ENCODE measurements at regions not wholly inside any gene's neighbourhood (a gene's known extent, or its start where the extent isn't known, plus 50 kb on each side); places are given as distances from the start of the nearest gene placed in this dataset.

DNA sequence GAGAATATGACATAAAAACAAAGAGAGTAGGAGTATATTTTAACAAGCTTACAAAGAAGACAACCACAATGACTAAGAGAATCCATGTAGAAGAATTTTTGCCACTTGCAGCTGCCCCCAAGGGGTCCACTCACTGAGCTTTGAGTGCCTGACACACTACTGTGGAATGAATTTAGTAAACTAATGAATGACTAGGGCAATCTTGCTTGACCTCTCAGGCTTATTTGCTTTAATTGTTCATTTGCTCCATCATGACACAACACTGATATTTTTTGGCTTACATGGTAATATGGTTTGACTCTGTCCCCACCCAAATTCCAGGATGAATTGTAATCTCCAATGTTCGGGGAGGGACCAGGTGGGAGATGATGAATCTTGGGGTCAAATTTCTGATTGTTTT is 249.1 kb upstream of the FAR2 start:
- Histone ChIP-seq H3K4me1 (ENCODE audit: insufficient read depth, low read length) (no peaks in the 10 kb centered on the region), H4K5ac (ENCODE audit: insufficient read length, low read depth, low read length) (no peak overlapping the region), H2BK20ac (ENCODE audit: low read depth, low read length, poor library complexity, severe bottlenecking) (no peak overlapping the region), H2BK5ac (ENCODE audit: insufficient read length, low read length) (no peak overlapping the region), H2BK120ac (ENCODE audit: low read depth, low read length, poor library complexity, severe bottlenecking) (no peak overlapping the region), H4K91ac (ENCODE audit: insufficient read length, low read depth, low read length) (no peak overlapping the region), H2BK15ac (ENCODE audit: low read depth, low read length) (no peak overlapping the region), H3K79me1 (ENCODE audit: insufficient read depth, low read depth, low read length, poor library complexity, severe bottlenecking) (no peaks in the 10 kb centered on the region), H3T11ph (ENCODE audit: low read length) (no peak overlapping the region), H3K4ac (ENCODE audit: low read depth, low read length) (no peak overlapping the region), H3K4me2 (ENCODE audit: insufficient read depth, insufficient read length, low read length) (no peak overlapping the region), H3K23ac (ENCODE audit: insufficient read length, low read depth, low read length) (no peak overlapping the region), H3K27ac (ENCODE audit: insufficient read length, low read depth, low read length) (no peak overlapping the region), H3K18ac (ENCODE audit: insufficient read length, low read depth, low read length) (no peak overlapping the region), H2BK12ac (ENCODE audit: insufficient read length, low read depth, low read length) (no peak overlapping the region), H4K20me1 (ENCODE audit: control insufficient read depth, insufficient read depth, insufficient read length) (no peaks in the 10 kb centered on the region), H2AK5ac (ENCODE audit: insufficient read length, low read length) (no peak overlapping the region), H4K8ac (replicated peaks; ENCODE audit: insufficient read length, low read depth, low read length) (no peak overlapping the region), H3K14ac (ENCODE audit: insufficient read depth, low read length) (no peak overlapping the region), H3K27me3 (ENCODE audit: insufficient read depth, low read length) (no peaks in the 10 kb centered on the region), H3K9me3 (ENCODE audit: control insufficient read depth, low read depth, low read length) (no peaks in the 10 kb centered on the region), H3K9ac (ENCODE audit: extremely low read depth, insufficient read length, low read length) (no peak overlapping the region), H2AFZ (ENCODE audit: low read length) (no peak overlapping the region), H3K23me2 (ENCODE audit: insufficient read length, low read depth, low read length, poor library complexity, severe bottlenecking) (no peaks in the 10 kb centered on the region), H3K56ac (ENCODE audit: insufficient read length, low read depth, low read length) (no peak overlapping the region), H3K79me2 (ENCODE audit: insufficient read depth, low read length) (no peaks in the 10 kb centered on the region)
- TF ChIP-seq, protein P1, sequence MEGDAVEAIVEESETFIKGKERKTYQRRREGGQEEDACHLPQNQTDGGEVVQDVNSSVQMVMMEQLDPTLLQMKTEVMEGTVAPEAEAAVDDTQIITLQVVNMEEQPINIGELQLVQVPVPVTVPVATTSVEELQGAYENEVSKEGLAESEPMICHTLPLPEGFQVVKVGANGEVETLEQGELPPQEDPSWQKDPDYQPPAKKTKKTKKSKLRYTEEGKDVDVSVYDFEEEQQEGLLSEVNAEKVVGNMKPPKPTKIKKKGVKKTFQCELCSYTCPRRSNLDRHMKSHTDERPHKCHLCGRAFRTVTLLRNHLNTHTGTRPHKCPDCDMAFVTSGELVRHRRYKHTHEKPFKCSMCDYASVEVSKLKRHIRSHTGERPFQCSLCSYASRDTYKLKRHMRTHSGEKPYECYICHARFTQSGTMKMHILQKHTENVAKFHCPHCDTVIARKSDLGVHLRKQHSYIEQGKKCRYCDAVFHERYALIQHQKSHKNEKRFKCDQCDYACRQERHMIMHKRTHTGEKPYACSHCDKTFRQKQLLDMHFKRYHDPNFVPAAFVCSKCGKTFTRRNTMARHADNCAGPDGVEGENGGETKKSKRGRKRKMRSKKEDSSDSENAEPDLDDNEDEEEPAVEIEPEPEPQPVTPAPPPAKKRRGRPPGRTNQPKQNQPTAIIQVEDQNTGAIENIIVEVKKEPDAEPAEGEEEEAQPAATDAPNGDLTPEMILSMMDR (conservative IDR thresholded peaks at IDR 0.05), result no peak
- H3K27ac Mint-ChIP-seq, result no peak overlapping the region
- H3K4me1 Mint-ChIP-seq, result no peaks in the 10 kb centered on the region
- H3K27me3 Mint-ChIP-seq (ENCODE audit: low read depth), result no peaks in the 10 kb centered on the region
- no CpG with 5 or more reads among the region's 1 CpG for WGBS (ENCODE audit: extremely low coverage, insufficient read length, low lambda C conversion rate)
- H3K9me3 Mint-ChIP-seq, result peaks cover 31 to 38% of the 10 kb centered on the region in 2 experiments
- DNase-seq, result no peak
- H3K36me3 Mint-ChIP-seq (ENCODE audit: insufficient read depth in 1 of 3, low read depth in 3 of 3), result peaks cover 6 to 23% (median 12%) of the 10 kb centered on the region in 3 experiments
- H3K4me3 Mint-ChIP-seq, result no peak overlapping the region

All from H9 (cell line).